Calu3 (cell line): ENCODE measurements at regions not wholly inside any gene's neighbourhood (a gene's known extent, or its start where the extent isn't known, plus 50 kb on each side); places are given as distances from the start of the nearest gene placed in this dataset.
A peak's percentile ranks its signal among the peaks of the same experiment; 100 is the strongest.
"Not testable (repeated sequence)": the region's sequence is repeated elsewhere in the genome, so short reads cannot be mapped to it uniquely, and the experiment has no call there.

Source experiments
- BruUV-seq: library from RNA; stranded (reverse); fragments of 400-500 nt; replicated peaks from 2 replicates; lab custom pipeline; 2021; lab: Mats Ljungman, UMichigan
- CTCF ChIA-PET: fragments of 300-600 bp; sonication (Branson Sonifier 250); formaldehyde crosslinking; loops from one replicate; lab custom pipeline; 2022; ENCODE audit warnings: antibody characterized with exemption; lab: Charles Lee
- DNase-seq: peaks from one replicate; pipeline ENCODE4 v3.0.0; 2022
- H3K27ac Mint-ChIP-seq: one replicate; pipeline ENCODE4 v1.8.0; 2022; ENCODE audit warnings: mixed read lengths; ENCODE audit not compliant: unreplicated experiment
- H3K27me3 Mint-ChIP-seq: one replicate; pipeline ENCODE4 v1.8.0; 2022; ENCODE audit warnings: mixed read lengths; ENCODE audit not compliant: unreplicated experiment
- H3K36me3 Mint-ChIP-seq: one replicate; pipeline ENCODE4 v1.8.0; 2022; ENCODE audit warnings: mild to moderate bottlenecking, moderate library complexity, mixed read lengths; ENCODE audit not compliant: insufficient read depth, unreplicated experiment
- H3K4me1 Mint-ChIP-seq: one replicate; pipeline ENCODE4 v1.8.0; 2022; ENCODE audit warnings: mild to moderate bottlenecking, low read depth, mixed read lengths; ENCODE audit not compliant: unreplicated experiment
- H3K4me3 Mint-ChIP-seq: one replicate; pipeline ENCODE4 v1.8.0; 2022; ENCODE audit warnings: mild to moderate bottlenecking, low read depth, moderate library complexity, mixed read lengths; ENCODE audit not compliant: unreplicated experiment
- H3K9me3 Mint-ChIP-seq: one replicate; pipeline ENCODE4 v1.8.0; 2022; ENCODE audit warnings: low read depth, mixed read lengths; ENCODE audit not compliant: unreplicated experiment
- CTCF ChIP-seq: fragments of 200-600 bp; IDR thresholded peaks from one replicate; pipeline ENCODE4 v1.8.0; 2022; ENCODE audit warnings: antibody characterized with exemption; ENCODE audit not compliant: unreplicated experiment
- intact Hi-C: fragments of 100-400 bp; cut with micrococcal nuclease; formaldehyde crosslinking; loops from one replicate; pipeline ENCODE4 v1.10.0; 2022; ENCODE audit not compliant: unreplicated experiment

- Mint-ChIP-seq H3K27ac (peak overlapping the region; percentile 77), H3K27me3 (no peaks in the 10 kb centered on the region), H3K4me1 (peaks cover 41% of the 10 kb centered on the region), H3K4me3 (peak overlapping the region; percentile 46), H3K36me3 (peaks cover 10% of the 10 kb centered on the region), H3K9me3 (peaks cover 7% of the 10 kb centered on the region)
- intact Hi-C loops: no loop called here
- no TSS peak for BruUV-seq
- DNase-seq: peak; percentile 61
- CTCF ChIA-PET: interaction anchor here (0.6 to 2.4 kb wide), 7 partner anchors 19 to 836 kb away, joined by 3 to 13 read pairs (median 3); partner anchors contain the start of gene FAM50B
- no peak for TF ChIP-seq CTCF
Measured at GRCh38 chr6:3913077-3913957, 64.1 kb downstream of the FAM50B start.

- Mint-ChIP-seq H3K9me3 (peaks cover 7% of the 10 kb centered on the region), H3K27me3 (no peaks in the 10 kb centered on the region), H3K27ac (peak overlapping the region; percentile 84), H3K4me3 (no peak overlapping the region), H3K4me1 (peaks cover 41% of the 10 kb centered on the region), H3K36me3 (peaks cover 10% of the 10 kb centered on the region)
- no peak for DNase-seq
- no TSS peak for BruUV-seq
- CTCF ChIA-PET: interaction anchor here (0.8 to 2.4 kb wide), 4 partner anchors 19 to 164 kb away, joined by 3 to 13 read pairs (median 7); partner anchors contain the start of gene FAM50B
- intact Hi-C loops: no loop called here
- no peak for TF ChIP-seq CTCF
Measured at GRCh38 chr6:3913958-3914337, 64.8 kb downstream of the FAM50B start.

GRCh38 chr6:3915076-3915791, 66.1 kb downstream of the FAM50B start:
- intact Hi-C loops: no loop called here
- Mint-ChIP-seq H3K27me3 (no peaks in the 10 kb centered on the region), H3K4me3 (no peak overlapping the region), H3K9me3 (peaks cover 7% of the 10 kb centered on the region), H3K36me3 (peaks cover 10% of the 10 kb centered on the region), H3K27ac (no peak overlapping the region), H3K4me1 (peaks cover 41% of the 10 kb centered on the region)
- no TSS peak for BruUV-seq
- CTCF ChIA-PET: no interaction called here
- no peak for DNase-seq
- no peak for TF ChIP-seq CTCF

GRCh38 chr6:3916211-3916610, 67.0 kb downstream of the FAM50B start:
- no peak for DNase-seq
- intact Hi-C loops: no loop called here
- BruUV-seq: no TSS peak
- TF ChIP-seq CTCF: no peak
- Mint-ChIP-seq H3K4me3 (no peak overlapping the region), H3K36me3 (peaks cover 10% of the 10 kb centered on the region), H3K27ac (no peak overlapping the region), H3K4me1 (peaks cover 32% of the 10 kb centered on the region), H3K9me3 (peaks cover 7% of the 10 kb centered on the region), H3K27me3 (no peaks in the 10 kb centered on the region)
- CTCF ChIA-PET: no interaction called here

GRCh38 chr6:3916749-3917148, 67.6 kb downstream of the FAM50B start:
- peaks cover 26% of the 10 kb centered on the region for H3K4me1 Mint-ChIP-seq
- H3K36me3 Mint-ChIP-seq, DNase-seq, H3K9me3 Mint-ChIP-seq, H3K27me3 Mint-ChIP-seq, H3K4me3 Mint-ChIP-seq, BruUV-seq, intact Hi-C loops, CTCF ChIA-PET, H3K27ac Mint-ChIP-seq: not testable (repeated sequence)
